Trophoblast cell (in vitro differentiated cells and primary cell): ENCODE measurements at regions not wholly inside any gene's neighbourhood (a gene's known extent, or its start where the extent isn't known, plus 50 kb on each side); places are given as distances from the start of the nearest gene placed in this dataset.
A peak's percentile ranks its signal among the peaks of the same experiment; 100 is the strongest.

Source experiments
- DNase-seq, 2 donors: peaks; one replicate each; pipeline ENCODE4 v3.0.0-alpha.2; 2016
- H2AFZ ChIP-seq: 2 replicates; pipeline ENCODE4 v1.6.1; 2013; ENCODE audit warnings: low read length, moderate library complexity, mild to moderate bottlenecking; ENCODE audit not compliant: insufficient read depth, poor library complexity
- H2AK5ac ChIP-seq: 2 replicates; pipeline ENCODE4 v1.6.1; 2013; ENCODE audit warnings: mild to moderate bottlenecking, low read length
- H2BK120ac ChIP-seq: 2 replicates; pipeline ENCODE4 v1.6.1; 2013; ENCODE audit warnings: low read length, mild to moderate bottlenecking, moderate library complexity; ENCODE audit not compliant: insufficient read depth, poor library complexity
- H2BK12ac ChIP-seq: 2 replicates; pipeline ENCODE4 v1.6.1; 2013; ENCODE audit warnings: mild to moderate bottlenecking, low read length, moderate library complexity
- H2BK5ac ChIP-seq: 2 replicates; pipeline ENCODE4 v1.6.1; 2013; ENCODE audit warnings: low read length, low read depth, moderate library complexity, mild to moderate bottlenecking; ENCODE audit not compliant: poor library complexity
- H3K14ac ChIP-seq: 2 replicates; pipeline ENCODE4 v1.6.1; 2013; ENCODE audit warnings: mild to moderate bottlenecking, low read length
- H3K18ac ChIP-seq: 2 replicates; pipeline ENCODE4 v1.6.1; 2013; ENCODE audit warnings: mild to moderate bottlenecking, low read length
- H3K23ac ChIP-seq: 2 replicates; pipeline ENCODE4 v1.6.1; 2013; ENCODE audit warnings: low read length
- H3K27ac ChIP-seq: 2 replicates; pipeline ENCODE4 v1.5.1; 2013; ENCODE audit warnings: low read depth, mild to moderate bottlenecking, inconsistent platforms, low read length, moderate library complexity
- H3K27me3 ChIP-seq: 2 replicates; pipeline ENCODE4 v1.6.1; 2013; ENCODE audit warnings: inconsistent platforms, mild to moderate bottlenecking, low read length, moderate library complexity; ENCODE audit not compliant: insufficient read depth
- H3K36me3 ChIP-seq, 2 experiments: 1 replicate in 1 of 2; 2 replicates in 1 of 2; pipeline ENCODE4 v1.6.1; 2013; ENCODE audit warnings: low read length in 2 of 2, mild to moderate bottlenecking in 2 of 2, moderate library complexity in 1 of 2; ENCODE audit not compliant: insufficient read depth in 2 of 2, control insufficient read depth in 1 of 2
- H3K4ac ChIP-seq: 2 replicates; pipeline ENCODE4 v1.6.1; 2013; ENCODE audit warnings: low read depth, mild to moderate bottlenecking, low read length, moderate library complexity
- H3K4me1 ChIP-seq, 2 experiments: 1 replicate in 1 of 2; 2 replicates in 1 of 2; pipeline ENCODE4 v1.6.1; 2013; ENCODE audit warnings: low read length in 2 of 2, mild to moderate bottlenecking in 2 of 2, moderate library complexity in 1 of 2; ENCODE audit not compliant: insufficient read depth in 2 of 2, control insufficient read depth in 1 of 2
- H3K4me2 ChIP-seq: 2 replicates; pipeline ENCODE4 v1.6.1; 2013; ENCODE audit warnings: inconsistent platforms, mild to moderate bottlenecking, low read length, moderate library complexity
- H3K4me3 ChIP-seq: 2 replicates; pipeline ENCODE4 v1.5.1; 2013; ENCODE audit warnings: mild to moderate bottlenecking, low read depth, low read length, inconsistent platforms
- H3K79me1 ChIP-seq: one replicate; pipeline ENCODE4 v1.6.1; 2013; ENCODE audit warnings: low read length
- H3K79me2 ChIP-seq: 2 replicates; pipeline ENCODE4 v1.6.1; 2013; ENCODE audit warnings: low read length, mild to moderate bottlenecking; ENCODE audit not compliant: control insufficient read depth, insufficient read depth, poor library complexity
- H3K9ac ChIP-seq: 2 replicates; pipeline ENCODE4 v1.6.1; 2013; ENCODE audit warnings: mild to moderate bottlenecking, low read length
- H3K9me3 ChIP-seq: 2 replicates; pipeline ENCODE4 v1.6.1; 2013; ENCODE audit warnings: low read depth, mild to moderate bottlenecking, control low read depth, inconsistent platforms, low read length; ENCODE audit not compliant: insufficient read depth
- H4K12ac ChIP-seq: 2 replicates; pipeline ENCODE4 v1.6.1; 2013; ENCODE audit warnings: low read depth, mild to moderate bottlenecking, low read length, moderate library complexity
- H4K8ac ChIP-seq: 2 replicates; pipeline ENCODE4 v1.6.1; 2013; ENCODE audit warnings: low read depth, mild to moderate bottlenecking, low read length, moderate library complexity
- H4K91ac ChIP-seq: one replicate; pipeline ENCODE4 v1.6.1; 2013; ENCODE audit warnings: low read depth, mild to moderate bottlenecking, low read length, moderate library complexity
- WGBS: extraction: QIAGEN DNeasy Blood & Tissue Kit; methylation state at CpG from one replicate; pipeline ENCODE4 v1.1.7; 2013; ENCODE audit warnings: missing lambda C conversion rate; ENCODE audit not compliant: insufficient read length, insufficient coverage; ENCODE audit errors: extremely low coverage; 5-methylcytosine and 5-hydroxymethylcytosine counted together

DNA sequence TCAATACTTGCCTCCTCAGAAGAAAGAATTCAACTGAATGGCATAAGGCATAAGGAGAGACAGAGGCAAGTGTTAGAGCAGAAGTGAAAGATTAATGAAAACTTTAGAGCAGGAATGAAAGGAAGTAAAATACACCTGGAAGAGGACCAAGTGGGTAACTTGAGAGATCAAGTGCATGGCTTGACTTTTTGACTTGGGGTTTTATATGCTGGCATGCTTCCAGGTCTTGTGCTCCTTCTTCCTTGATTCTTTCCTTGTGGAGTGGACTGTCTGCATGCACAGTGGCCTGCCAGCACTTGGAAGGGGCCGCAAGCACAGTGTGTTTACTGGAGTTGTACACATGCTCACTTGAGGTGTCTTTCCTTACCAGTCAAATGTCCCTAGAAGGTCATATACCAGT, 222.1 kb upstream of the UFL1 start:
- peak overlapping the region; percentile 80 for H2BK120ac ChIP-seq
- no peak overlapping the region for H2AK5ac ChIP-seq
- H2BK5ac ChIP-seq: peak overlapping the region; percentile 77
- WGBS: no CpG with 5 or more reads among the region's 1 CpG
- H3K14ac ChIP-seq: no peak overlapping the region
- peak overlapping the region; percentile 46 for H3K18ac ChIP-seq
- no peak overlapping the region for H4K12ac ChIP-seq
- peak overlapping the region; percentile 50 for H4K8ac ChIP-seq
- no peak for DNase-seq
- no peak overlapping the region for H2AFZ ChIP-seq
- no peak overlapping the region for H3K4me2 ChIP-seq
- peaks cover 2 to 14% of the 10 kb centered on the region in 2 experiments for H3K4me1 ChIP-seq
- H3K4me3 ChIP-seq: no peak overlapping the region
- H3K9ac ChIP-seq: peak overlapping the region; percentile 9
- H3K9me3 ChIP-seq: no peaks in the 10 kb centered on the region
- H2BK12ac ChIP-seq: peak overlapping the region; percentile 88
- no peaks in the 10 kb centered on the region for H3K79me2 ChIP-seq
- H3K36me3 ChIP-seq: no peaks in the 10 kb centered on the region
- peak overlapping the region; percentile 42 for H3K4ac ChIP-seq
- peaks cover 18% of the 10 kb centered on the region for H3K79me1 ChIP-seq
- no peak overlapping the region for H3K23ac ChIP-seq
- no peak overlapping the region for H3K27ac ChIP-seq
- H3K27me3 ChIP-seq: no peaks in the 10 kb centered on the region
- H4K91ac ChIP-seq: peak overlapping the region; percentile 74

DNA sequence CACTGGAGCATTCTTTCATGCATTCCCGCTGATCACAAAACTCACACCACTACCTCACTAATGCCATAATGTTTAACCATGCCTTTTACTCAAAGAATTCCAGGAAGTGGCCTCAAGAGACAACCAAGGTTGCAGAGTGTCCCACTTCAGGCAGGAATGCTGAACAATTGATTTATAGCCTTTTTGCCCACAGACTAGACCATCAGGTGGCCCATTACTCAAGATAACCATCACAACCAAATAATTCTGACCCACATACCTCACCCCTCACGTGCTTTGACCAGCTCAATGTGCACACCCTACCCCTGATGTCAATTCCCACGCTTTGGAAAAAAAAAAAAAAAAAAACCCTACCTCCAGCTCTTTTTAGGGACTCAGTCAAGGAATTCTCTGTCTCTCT, 220.6 kb upstream of the UFL1 start:
- Histone ChIP-seq H3K14ac (no peak overlapping the region), H3K36me3 (no peaks in the 10 kb centered on the region), H3K9me3 (no peaks in the 10 kb centered on the region), H2BK120ac (no peak overlapping the region), H3K4ac (no peak overlapping the region), H3K79me2 (no peaks in the 10 kb centered on the region), H2BK12ac (no peak overlapping the region), H2AK5ac (no peak overlapping the region), H4K8ac (no peak overlapping the region), H2AFZ (no peak overlapping the region), H3K4me1 (peaks cover 2 to 14% of the 10 kb centered on the region in 2 experiments), H3K4me3 (no peak overlapping the region), H3K4me2 (no peak overlapping the region), H2BK5ac (no peak overlapping the region), H3K27me3 (no peaks in the 10 kb centered on the region), H3K9ac (no peak overlapping the region), H3K18ac (no peak overlapping the region), H3K79me1 (peaks cover 18% of the 10 kb centered on the region), H3K27ac (peak overlapping the region; percentile 91), H3K23ac (no peak overlapping the region), H4K12ac (no peak overlapping the region), H4K91ac (no peak overlapping the region)
- DNase-seq: peak in 1 of 2 donors; percentile 11
- WGBS: no CpG with 5 or more reads among the region's 3 CpGs

DNA sequence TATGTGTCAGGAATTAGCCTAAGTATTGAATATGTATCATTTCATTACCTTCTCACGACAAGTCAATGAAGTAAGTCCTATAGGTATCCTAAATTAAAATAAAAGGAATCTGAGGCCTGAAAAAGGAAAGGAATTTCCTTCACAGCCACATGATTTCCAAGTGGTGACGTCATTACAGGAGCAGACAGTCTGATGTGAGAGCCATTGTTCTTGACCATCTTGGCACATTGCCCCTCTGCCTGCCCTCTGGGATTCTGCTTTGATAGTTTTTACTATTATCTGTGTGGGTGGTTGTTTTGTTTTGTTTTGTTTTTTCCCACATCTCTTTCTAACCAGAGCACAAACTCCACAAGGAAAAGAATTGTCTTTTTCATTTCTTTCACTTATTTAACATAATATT, 219.8 kb upstream of the UFL1 start:
- Histone ChIP-seq H3K18ac (no peak overlapping the region), H4K8ac (no peak overlapping the region), H2BK5ac (peak overlapping the region; percentile 68), H3K4me3 (no peak overlapping the region), H3K9me3 (no peaks in the 10 kb centered on the region), H3K36me3 (no peaks in the 10 kb centered on the region), H3K23ac (no peak overlapping the region), H3K79me1 (peaks cover 18% of the 10 kb centered on the region), H3K9ac (no peak overlapping the region), H2AFZ (no peak overlapping the region), H3K14ac (peak overlapping the region; percentile 74), H3K27ac (peak overlapping the region; percentile 91), H3K4me1 (peaks cover 2 to 14% of the 10 kb centered on the region in 2 experiments), H2BK12ac (peak overlapping the region; percentile 91), H2BK120ac (peak overlapping the region; percentile 66), H3K79me2 (no peaks in the 10 kb centered on the region), H2AK5ac (no peak overlapping the region), H3K4ac (peak overlapping the region; percentile 46), H3K4me2 (no peak overlapping the region), H3K27me3 (no peaks in the 10 kb centered on the region), H4K12ac (no peak overlapping the region), H4K91ac (peak overlapping the region; percentile 94)
- no peak for DNase-seq
- no CpG with 5 or more reads among the region's 2 CpGs for WGBS

- Histone ChIP-seq H2BK120ac (peak overlapping the region; percentile 70), H3K27me3 (no peaks in the 10 kb centered on the region), H3K9ac (no peak overlapping the region), H2AFZ (no peak overlapping the region), H3K4me3 (no peak overlapping the region), H4K12ac (no peak overlapping the region), H4K8ac (peak overlapping the region; percentile 42), H2BK5ac (no peak overlapping the region), H3K79me2 (no peaks in the 10 kb centered on the region), H3K27ac (peak overlapping the region; percentile 9), H3K18ac (no peak overlapping the region), H3K9me3 (no peaks in the 10 kb centered on the region), H3K4ac (no peak overlapping the region), H3K23ac (no peak overlapping the region), H3K36me3 (no peaks in the 10 kb centered on the region), H3K79me1 (peaks cover 18% of the 10 kb centered on the region), H4K91ac (peak overlapping the region; percentile 77), H3K4me2 (no peak overlapping the region), H2AK5ac (no peak overlapping the region), H3K14ac (no peak overlapping the region), H3K4me1 (peaks cover 2 to 14% of the 10 kb centered on the region in 2 experiments), H2BK12ac (peak overlapping the region; percentile 85)
- WGBS: no CpG with 5 or more reads among the region's 3 CpGs
- no peak for DNase-seq
Observed at GRCh38 chr6:96302991-96303390, 218.6 kb upstream of the UFL1 start.
